LNCAP (cell line): ENCODE measurements at regions not wholly inside any gene's neighbourhood (a gene's known extent, or its start where the extent isn't known, plus 50 kb on each side); places are given as distances from the start of the nearest gene placed in this dataset.

ENCODE experiments used
- TF ChIP-seq, protein P1 (sequence below): fragments of 450-650 bp; IDR thresholded peaks from 2 replicates; pipeline ENCODE4 v1.5.1; 2017; ENCODE audit warnings: mild to moderate bottlenecking

GRCh38 chr13:95502216-95502615 is 50.3 kb upstream of the CLDN10 start:
- TF ChIP-seq, protein P1, sequence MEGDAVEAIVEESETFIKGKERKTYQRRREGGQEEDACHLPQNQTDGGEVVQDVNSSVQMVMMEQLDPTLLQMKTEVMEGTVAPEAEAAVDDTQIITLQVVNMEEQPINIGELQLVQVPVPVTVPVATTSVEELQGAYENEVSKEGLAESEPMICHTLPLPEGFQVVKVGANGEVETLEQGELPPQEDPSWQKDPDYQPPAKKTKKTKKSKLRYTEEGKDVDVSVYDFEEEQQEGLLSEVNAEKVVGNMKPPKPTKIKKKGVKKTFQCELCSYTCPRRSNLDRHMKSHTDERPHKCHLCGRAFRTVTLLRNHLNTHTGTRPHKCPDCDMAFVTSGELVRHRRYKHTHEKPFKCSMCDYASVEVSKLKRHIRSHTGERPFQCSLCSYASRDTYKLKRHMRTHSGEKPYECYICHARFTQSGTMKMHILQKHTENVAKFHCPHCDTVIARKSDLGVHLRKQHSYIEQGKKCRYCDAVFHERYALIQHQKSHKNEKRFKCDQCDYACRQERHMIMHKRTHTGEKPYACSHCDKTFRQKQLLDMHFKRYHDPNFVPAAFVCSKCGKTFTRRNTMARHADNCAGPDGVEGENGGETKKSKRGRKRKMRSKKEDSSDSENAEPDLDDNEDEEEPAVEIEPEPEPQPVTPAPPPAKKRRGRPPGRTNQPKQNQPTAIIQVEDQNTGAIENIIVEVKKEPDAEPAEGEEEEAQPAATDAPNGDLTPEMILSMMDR: no peak
